ENCODE measurements at regions not wholly inside any gene's neighbourhood (a gene's known extent, or its start where the extent isn't known, plus 50 kb on each side); places are given as distances from the start of the nearest gene placed in this dataset.

DNA sequence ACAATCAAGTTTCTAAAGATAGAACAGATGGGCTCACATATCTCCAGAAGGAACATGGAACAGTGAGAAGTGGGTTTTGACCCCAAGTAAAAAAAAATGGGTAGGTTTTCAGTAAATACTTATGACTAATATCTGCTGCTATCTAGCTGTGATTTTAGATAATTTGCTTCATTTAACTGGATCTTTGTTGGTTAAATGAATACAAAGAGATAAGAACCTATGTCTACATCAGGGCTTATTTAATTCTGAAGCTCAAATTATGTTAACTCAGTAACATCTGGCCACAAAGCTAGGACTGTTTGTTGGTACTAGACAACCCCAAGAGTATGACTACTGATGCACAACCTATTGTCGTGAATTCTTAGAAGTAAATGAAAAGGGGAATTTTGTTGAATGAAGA is 144.4 kb upstream of the SESN3 start:
- no peak for DNase-seq

DNA sequence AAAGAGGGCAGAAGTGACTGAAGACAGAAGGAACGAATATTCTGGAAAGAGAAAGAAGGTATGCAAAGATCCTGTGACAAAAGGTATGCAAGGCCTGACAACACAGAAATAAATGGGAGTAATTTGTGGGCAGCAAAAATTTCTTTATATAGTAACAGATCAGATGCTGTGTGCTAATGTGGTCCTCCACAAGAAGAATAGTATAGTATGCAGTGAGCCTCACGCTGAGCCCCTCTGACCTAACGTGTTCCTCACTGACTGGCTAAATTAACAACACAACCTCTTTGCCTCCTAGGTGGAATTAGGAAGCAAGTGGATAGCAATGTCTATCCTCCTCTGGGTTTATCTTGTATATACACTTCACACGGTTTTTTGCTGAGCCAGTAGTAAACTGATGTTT is 143.1 kb upstream of the SESN3 start:
- no peak for DNase-seq

DNA sequence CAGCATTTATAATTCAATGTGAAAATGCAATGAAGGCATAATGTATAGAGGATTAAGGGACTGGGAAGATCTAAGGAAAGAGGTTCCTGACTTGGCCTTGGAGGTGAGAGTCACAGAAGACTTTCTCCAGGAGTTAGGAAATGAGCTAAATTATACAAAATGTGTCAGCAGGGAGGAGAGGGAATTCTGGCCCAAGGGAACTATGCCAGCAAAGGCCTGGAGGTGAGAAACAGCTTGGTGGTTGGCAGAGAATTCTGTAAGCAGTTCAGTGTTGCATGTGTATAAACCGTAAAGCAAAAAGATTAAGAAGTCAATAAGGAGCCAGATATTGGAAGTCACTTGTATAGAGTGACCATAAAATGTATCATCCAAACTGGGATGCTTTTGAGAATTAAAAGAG is 142.2 kb upstream of the SESN3 start:
- no peak for DNase-seq

DNA sequence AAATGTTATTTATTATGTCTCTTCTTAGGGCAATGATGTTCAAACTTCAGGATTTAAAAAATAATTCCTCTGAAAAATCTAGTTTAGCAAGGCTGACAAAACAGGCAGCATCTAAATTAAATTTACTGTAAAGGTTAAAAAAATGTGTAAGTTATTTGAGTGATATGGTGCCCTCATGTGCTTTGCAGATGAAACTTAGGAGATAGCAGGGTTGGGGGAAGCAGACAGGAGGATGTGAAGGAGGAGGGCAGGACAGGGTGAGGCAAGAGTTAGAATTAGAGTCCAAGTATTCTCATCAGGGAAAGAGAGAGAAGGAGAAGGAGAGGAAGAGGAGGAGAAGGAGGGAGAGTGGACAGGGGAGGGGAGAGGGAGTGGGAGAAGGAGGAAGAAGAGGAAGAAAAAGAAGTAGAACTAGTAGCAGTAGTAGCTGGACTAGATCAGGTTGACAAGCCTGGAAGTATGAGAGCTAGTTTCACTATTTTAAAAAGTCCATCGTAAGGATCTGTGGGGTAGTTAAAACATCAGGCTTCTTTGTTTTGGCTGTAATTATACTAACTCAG is 141.2 kb upstream of the SESN3 start:
- no peak for DNase-seq

DNA sequence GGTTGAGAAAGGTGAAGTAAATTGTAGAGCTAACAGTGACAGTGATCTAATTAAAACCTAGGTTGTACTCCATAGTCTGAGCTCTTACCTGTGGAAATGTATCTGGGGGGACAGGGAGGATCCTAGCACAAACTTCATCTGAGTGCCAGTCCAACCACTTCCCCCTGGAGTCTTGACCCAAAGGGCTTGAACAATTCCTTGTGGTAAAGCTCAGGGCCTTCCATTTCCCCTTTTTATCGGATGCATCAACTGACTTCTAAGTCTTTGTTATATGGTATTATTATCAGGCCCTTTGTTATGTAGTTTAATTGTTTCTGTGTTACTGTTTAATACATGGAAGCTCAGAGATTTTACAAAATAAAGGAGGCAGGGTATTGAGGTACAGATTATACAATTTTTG is 140.2 kb upstream of the SESN3 start:
- DNase-seq: peak; percentile 66

DNA sequence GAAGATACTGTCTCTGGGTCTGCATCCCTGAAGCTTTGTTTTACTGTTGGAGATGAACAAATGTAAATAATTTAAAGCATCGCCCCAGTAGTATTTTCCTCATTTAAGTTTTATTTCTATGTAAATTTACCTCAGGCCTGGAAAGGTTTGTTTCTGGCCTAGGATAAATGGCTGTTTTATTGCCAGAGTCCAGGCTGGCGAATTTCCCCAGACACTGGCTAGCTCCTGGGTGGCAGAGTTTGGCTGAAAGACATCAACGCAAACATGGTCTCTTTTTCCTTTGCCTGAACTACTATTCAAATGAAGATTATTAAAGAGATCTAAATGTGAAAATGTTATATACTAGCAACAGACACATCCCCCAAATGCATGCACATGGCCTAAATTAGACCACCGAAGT is 136.7 kb upstream of the SESN3 start:
- no peak for DNase-seq

DNA sequence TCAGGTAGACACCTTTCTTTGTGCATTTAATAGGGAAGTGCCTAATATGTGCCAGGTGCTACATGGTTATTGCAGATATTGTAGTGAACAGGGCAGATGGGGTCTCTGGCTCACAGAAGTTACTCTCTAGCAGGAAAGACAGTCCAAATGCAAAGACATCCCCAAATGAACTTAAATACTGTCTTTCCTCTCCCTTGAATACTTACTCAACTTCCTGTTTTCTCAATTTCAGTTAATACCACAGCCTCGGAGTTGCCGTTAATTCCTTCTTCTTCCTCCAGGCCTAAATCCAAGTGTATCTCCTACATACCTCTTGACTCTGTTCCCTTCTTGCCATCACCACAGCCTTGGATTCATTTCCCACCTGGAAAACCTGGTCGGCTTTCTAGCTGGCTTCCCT is 134.3 kb upstream of the SESN3 start:
- DNase-seq: peak; percentile 61

DNA sequence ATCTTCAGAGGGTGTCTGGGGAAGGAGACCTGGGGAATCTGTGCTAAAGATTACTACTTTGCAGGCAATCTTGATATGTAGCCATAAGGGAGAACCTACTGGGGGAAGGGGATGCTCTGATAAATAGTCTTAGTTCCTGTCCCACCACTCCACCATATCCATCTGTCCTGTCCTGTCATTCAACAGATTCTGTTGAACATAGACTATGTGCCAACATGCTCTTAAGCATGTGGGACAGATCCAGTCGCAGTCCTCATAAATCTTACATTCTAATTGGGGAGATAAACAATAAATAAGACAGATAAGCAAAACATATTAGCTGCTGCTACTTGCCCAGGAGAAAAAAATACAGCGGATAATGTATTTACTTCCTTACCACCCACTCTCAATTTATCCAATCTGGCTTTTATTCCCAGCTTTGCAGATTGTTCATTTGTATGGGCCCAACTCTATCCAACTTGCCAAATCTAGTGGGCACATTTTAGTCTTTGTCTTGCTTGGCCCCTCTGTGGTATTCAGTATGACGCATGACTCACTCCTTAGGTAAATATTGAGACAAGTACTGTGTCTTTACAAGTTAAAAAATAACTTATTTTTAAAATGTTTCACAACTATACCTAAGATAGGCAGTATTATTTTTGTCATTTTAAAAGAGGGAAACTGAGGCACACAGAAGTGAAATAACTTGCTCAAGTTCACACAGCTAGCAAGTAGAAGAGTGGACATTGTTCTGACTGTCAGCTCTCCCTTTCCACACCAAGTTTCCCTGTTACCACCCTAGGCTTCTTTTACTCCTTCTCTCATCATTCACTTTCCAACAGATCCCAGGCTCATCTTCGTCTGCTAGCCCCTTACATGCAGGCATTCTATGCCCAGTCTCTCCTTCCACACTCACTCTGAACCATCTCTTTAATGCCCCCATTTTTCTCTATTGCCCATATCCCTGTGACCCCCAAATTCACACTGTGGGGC is 133.6 kb upstream of the SESN3 start:
- no peak for DNase-seq

DNA sequence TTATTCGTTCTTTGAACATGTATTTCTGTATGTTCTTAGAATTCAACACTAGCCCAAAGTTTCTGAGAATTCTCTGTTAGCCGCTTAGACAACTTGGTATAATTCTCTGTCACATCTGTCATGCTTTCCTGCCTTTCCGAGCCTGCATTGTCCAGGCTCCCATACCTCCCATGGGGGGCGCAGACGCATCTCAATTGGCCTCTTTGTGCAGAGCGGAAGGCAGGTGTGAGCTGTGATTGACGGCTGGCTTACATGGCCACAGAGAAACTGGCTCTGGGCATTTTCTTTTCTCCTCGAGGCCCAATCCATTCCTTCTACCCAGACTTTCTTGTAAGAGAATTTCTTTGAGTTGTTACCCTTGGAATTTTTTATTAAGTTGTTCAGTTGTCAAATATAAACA is 132.7 kb upstream of the SESN3 start:
- DNase-seq: no peak

DNA sequence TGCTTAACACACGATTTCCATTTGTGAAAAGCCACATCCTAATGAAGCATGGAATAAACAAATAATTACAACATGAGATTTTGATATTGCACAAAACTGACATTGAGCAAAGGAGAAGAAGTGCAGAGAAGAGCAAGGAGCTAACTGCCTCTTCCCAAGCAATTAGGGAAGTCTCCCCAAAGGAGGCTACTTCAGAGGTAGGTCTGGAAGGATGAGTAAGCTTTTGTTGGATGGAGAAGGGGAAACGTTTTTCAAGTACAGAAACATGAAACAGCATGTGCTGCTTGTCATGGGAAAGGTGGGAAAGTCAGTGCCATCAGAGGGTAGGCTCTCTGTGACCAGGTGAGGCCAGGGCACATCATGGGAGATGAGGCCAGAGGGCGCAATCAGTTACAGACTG is 132.2 kb upstream of the SESN3 start:
- DNase-seq: no peak

DNA sequence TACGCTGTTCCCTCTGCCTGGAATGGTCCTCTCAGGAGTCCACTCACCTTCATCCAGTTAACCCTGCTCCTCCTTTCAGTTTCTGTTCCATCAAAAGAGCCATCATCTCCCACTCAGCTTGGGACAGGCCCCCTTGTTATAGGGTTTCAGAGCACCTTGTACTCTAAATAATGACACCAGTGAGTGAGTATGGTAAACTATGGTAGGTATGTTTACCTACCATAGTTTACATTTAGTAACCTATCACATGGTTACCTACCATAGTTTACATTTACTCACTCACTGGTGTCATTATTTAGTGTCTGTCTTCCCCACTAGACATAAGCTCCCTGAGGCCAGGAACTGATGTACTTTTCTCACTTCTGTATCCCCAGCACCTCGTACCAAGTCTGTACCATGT is 130.2 kb upstream of the SESN3 start:
- no peak for DNase-seq

DNA sequence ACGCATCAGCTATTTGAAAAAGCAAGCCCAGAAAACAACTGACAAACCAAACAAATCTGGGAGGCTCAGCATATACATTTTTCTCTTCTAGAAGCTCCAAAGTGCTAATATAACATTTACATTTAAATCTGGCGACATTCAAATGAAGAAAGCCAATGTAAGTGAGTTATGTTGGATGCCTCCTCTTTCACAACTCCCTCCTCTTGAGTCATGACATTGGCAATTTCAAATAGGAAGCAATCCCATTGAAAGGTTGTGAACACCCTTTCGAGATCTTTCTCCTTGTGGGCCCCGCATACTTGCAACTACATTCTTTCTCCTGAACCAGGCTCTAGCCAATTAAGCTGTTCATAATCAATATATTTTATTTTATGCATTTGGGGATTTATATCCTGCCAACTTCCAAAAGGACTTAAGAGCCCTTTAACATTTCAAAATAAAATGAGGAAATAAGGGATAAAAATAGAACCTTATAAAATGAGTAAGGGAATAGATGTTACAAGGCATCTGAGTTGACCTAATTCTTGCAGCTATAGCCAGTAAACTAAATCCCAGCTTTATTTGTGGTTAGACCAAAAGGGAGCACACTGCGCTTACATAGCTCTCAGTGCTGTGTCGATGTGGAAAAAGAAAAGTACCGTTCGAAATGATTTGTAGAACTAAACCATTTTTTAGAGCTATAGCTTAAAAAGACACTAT is 129.5 kb upstream of the SESN3 start:
- DNase-seq: no peak

DNA sequence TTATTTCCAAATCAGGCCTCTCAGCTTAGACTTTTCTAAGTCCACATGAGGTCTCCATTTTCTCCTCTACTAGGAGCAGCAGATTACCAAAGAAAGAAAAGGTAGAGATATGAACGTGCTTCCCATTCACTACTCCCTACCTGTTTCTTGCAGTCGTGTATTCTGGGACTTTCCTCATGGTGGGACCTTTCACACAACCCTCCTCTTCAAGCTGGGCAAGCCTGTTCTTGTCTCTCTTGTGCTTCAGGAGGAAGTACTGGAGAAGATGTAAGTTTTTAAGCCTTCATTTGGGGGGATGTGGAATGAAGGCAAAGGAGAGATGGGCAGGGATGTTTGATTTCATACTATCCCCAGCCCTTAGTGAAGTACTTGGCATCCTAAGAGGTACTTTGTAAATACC is 128.8 kb upstream of the SESN3 start:
- no peak for DNase-seq

DNA sequence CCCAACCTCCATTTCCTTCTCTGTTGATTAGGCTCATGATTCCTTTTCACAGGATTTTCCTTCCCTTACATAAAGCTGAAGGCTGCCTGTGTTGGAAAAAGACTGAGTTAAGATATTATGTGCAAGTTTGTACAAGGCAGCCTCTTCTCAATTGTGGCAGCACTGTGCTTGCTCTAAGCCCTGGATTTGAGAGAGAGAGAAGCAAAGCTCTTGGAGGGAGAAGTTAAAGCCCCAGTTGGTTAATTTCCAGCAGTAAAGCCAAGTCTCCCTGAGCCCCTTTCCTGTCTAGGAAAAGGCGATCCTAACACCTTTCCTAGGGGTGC is 128.3 kb upstream of the SESN3 start:
- DNase-seq: no peak

DNA sequence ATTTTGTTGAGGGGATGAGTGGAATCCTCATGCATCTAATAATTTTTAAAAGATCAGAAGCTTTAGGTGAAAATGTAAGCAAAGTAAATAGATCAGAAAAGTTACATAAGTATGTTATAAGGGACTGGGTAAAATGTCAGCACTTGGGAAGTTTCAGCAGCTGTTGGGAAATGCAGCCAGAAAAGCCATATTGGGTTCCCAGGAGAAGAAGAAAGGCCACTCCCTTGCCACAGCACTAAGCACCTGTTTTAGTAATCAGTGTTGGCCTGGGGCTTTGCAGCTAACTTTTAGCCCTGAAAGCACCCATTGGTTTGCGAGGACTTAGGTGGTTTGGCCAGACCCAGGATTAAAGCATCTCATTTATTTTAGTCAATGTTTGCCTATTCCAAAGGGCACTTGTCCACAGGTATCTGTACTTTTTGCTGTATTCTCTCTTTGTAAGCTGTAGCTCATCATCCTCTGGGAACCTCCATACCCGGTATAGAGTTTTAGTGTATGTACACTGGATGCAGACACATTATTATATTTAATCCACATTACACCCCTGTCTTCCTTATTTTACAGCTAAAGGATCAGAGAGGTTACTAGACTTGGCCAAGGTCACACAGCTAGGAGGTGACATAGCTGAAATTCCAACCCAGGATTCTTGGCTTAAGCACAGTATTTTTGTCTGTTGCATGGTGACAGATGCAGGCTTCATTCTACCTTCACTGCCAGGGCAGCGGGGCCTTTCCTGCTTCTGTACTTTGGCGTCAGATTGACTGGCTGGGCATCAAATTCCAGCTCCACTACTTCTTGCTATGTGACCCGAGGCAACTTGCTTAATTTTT is 127.7 kb upstream of the SESN3 start:
- no peak for DNase-seq

DNA sequence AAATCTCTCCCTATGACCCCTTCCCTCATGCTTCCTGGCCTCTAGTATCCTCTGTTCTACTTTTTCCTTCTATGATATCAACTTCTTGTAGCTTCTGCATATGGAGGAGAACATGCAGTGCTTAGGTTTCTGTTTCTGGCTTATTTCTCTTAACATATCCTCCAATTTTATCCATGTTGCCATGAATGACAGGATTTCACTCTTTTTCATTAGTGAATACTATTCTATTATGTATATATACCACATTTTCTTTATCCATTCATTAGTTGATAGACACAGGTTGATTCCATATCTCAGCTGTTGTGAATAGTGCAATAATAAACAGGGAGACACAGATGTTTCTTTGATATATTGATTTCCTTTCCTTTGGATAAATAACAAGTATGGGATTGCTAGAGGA is 123.3 kb upstream of the SESN3 start:
- no peak for DNase-seq

DNA sequence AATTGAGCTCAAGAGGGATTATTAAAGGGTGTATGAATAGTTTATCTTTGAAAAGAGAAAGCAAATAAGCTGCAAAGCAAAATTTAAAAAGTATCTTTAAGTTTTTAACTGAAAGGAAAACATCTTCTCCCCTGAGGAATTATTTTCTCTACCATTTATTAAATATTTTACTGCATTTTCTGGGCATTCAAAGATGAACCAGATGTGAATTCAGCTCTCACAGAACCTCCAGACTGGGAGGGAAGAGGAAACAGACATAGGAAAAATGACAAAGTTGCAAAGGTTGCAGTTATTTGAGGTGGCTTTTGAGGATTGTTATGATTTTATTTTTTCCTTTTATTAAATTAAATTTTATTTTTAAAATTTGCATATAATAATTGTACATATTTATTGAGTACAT is 122.7 kb upstream of the SESN3 start:
- no peak for DNase-seq

DNA sequence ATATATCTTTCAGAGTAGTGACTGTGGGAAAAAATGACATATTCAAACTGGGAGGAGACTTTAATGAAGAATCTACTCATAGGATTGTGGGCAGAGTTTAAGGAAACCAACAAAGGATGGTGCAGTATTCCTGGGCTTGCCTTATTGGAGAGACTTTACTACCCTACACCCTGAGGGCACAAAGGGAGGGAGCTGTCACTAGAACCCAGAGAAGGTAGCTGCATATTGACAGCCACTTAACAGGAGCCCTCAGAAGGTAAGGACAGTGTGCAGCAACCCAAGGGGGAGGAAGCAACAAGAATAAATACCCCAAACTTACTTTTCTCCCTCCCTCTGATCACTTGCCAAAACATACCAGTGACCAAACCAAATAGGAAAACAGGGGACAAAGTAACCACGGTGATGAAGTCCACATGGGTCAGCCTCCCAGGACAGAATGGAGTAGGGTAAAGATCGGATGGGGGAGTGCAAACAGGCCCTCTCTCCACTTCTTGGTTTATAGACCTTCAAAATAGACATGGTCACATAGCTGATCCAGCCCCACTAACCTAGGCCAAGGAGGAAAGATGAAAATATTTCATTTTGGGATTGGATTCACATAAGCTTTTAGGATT is 121.8 kb upstream of the SESN3 start:
- DNase-seq: no peak

DNA sequence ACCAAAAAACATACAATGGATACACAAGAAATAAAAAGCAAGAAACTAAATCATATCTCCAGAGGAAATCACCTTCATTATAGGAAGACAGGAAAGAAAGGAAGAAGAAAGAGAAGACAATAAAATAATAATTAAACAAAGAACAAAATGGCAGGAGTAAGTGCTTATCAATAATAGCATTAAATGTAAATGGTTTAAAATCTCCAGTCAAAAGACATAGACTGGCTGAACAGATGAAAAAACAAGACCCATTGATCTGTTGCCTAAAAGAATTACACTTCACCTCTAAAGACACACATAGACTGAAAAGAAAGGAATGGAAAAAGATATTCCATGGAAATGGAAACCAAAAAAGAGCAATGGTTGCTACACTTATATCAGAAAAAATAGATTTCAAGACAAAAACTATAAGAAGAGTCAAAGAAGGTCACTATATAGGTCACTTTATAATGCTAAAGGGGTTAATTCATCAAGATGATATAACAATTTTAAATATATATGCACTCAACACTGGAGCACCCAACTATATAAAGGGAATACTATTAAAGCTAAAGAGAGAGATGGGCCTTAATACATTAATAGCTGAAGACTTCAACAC is 118.4 kb upstream of the SESN3 start:
- no peak for DNase-seq

DNA sequence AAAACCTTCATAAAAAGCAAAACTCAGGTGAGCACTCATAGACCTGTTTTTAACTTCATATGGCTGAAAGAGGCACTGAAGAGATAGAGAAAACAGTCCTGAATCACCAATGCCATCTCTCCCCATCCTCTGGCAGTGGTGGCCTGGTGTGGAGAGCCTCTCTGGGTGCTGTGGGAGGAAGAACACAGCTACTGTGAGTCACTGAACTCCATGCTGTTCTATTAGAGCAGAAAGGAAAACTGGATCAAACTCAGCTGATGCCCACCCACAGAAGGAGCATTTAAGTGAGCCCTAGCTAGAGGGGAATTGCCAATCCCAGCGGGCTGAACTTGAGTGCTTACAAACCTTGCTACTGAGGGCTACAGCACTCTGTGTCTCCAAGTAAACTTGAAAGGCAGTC is 115.3 kb upstream of the SESN3 start:
- DNase-seq: no peak

DNA sequence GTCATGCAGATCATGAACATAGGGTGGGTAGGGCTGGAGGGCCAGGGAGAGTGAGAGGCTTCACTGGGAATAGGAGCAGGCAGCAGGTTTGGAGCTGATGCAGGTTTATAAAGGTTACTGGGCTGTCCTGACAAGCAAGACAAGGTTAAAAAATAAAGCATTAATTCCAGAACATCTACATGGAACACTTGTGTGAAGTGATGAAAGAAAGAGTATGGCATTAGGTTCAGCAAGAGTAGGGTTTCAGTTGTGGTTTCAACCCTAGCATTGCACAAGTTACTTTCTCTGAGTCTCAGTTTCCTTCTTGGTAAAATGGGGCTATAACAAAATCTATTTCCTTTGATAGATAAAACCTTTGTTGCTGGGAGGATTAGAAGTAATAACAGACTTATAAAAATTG is 114.6 kb upstream of the SESN3 start:
- DNase-seq: no peak

DNA sequence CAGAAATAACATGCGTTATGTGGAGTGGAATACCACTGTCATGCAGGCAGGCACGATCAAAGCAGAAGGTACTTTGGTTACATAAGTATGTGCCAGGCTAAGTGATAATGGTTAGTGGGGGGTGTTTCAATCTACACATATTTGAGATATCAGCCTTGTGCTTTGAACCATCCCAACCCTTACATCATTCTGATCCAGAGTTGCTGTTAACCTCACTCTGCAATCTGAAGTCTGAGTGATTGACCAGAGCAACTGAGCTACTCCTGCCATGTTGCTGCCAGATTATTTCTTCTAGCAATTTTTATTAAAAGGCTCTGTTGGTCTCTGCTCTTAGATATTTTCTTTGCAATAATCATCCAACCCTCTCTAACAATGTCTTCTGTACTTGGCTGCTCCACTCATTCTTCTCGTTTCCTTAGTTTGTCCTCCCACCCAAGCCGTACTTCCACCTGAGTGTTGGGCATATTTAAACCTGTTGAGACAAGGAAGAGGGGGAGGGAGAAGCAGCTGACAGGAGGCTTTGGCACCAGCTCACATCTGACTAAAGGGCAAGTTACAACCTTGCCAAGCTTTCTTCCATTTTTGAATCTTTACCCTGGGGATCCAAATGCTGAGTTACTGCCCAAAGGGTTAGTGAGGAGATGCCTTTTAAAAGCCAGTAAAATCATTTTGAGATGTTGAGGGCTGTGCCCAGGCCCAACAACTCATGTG is 114.1 kb upstream of the SESN3 start:
- no peak for DNase-seq
